ENCODE measurements at regions not wholly inside any gene's neighbourhood (a gene's known extent, or its start where the extent isn't known, plus 50 kb on each side); places are given as distances from the start of the nearest gene placed in this dataset.

- no TSS peak for BruUV-seq (replicated peaks)
- no peaks in the 10 kb centered on the region for H3K27me3 ChIP-seq (ENCODE audit: control insufficient read depth, insufficient read depth, low read length)
- H2AK5ac ChIP-seq (ENCODE audit: low read depth, low read length) = no peak overlapping the region
- no peak overlapping the region for H3K4me3 ChIP-seq (ENCODE audit: insufficient read depth, low read depth, low read length)
- intact Hi-C loops (cut with micrococcal nuclease) = no loop called here
- no peak overlapping the region for H3K27ac ChIP-seq (ENCODE audit: insufficient read depth, low read length)
- H3K9ac ChIP-seq (ENCODE audit: low read depth, low read length) = no peak overlapping the region
- H4K5ac ChIP-seq (ENCODE audit: low read depth, low read length) = no peak overlapping the region
- H2BK20ac ChIP-seq (ENCODE audit: low read depth, low read length) = no peak overlapping the region
- ATAC-seq (ENCODE audit: low read depth) = no peak
- no peak overlapping the region for H3K18ac ChIP-seq (ENCODE audit: low read depth, low read length)
- H3K9me3 ChIP-seq (ENCODE audit: control insufficient read depth, insufficient read depth, low read length) = no peaks in the 10 kb centered on the region
- no peak overlapping the region for H3K4me2 ChIP-seq (ENCODE audit: low read depth, low read length)
- no peak overlapping the region for H3K4ac ChIP-seq (ENCODE audit: low read depth, low read length)
- dilution Hi-C loops (cut with HindIII; ENCODE audit: low sequenced_read_pairs, unreplicated experiment) = no loop called here
- WGBS, 2 experiments (ENCODE audit: extremely low coverage in 2 of 2, insufficient read length in 1 of 2) = no CpG with 5 or more reads among the region's 2 CpGs
- CTCF ChIA-PET = no interaction called here
- POLR2A ChIA-PET (ENCODE audit: unreplicated experiment) = no interaction called here
- H3K4me1 ChIP-seq (ENCODE audit: control insufficient read depth, insufficient read depth, low read length) = no peaks in the 10 kb centered on the region
- in situ Hi-C loops (cut with MboI; ENCODE audit: low sequenced_read_pairs) = no loop called here
- H3K9me1 ChIP-seq (ENCODE audit: insufficient read depth, low read length) = no peaks in the 10 kb centered on the region
- no peak overlapping the region for H3K14ac ChIP-seq (replicated peaks; ENCODE audit: low read depth, low read length)
- no peak overlapping the region for H2BK5ac ChIP-seq (ENCODE audit: low read depth, low read length, poor library complexity, severe bottlenecking)
- no peak overlapping the region for H4K91ac ChIP-seq (ENCODE audit: insufficient read depth, low read depth, low read length)
- DNase-seq = no peak
- TF ChIP-seq CTCF (conservative IDR thresholded peaks at IDR 0.05; ENCODE audit: low read depth, low read length) = no peak
- TF ChIP-seq CEBPB (IDR thresholded peaks at IDR 0.05; ENCODE audit: low read depth, low read length) = no peak
- no peak for TF ChIP-seq MXI1 (IDR thresholded peaks at IDR 0.05; ENCODE audit: borderline replicate concordance, low read depth, low read length)
- TF ChIP-seq POLR2A (IDR thresholded peaks at IDR 0.05; ENCODE audit: low read depth, low read length) = no peak
- TF ChIP-seq FOS (IDR thresholded peaks at IDR 0.05; ENCODE audit: low read depth, low read length) = no peak
- no peak for TF ChIP-seq RCOR1 (IDR thresholded peaks at IDR 0.05; ENCODE audit: insufficient replicate concordance, low read length)
- TF ChIP-seq USF2 (IDR thresholded peaks at IDR 0.05; ENCODE audit: low read depth, low read length) = no peak
- no peak for TF ChIP-seq RFX5 (IDR thresholded peaks at IDR 0.05; ENCODE audit: low read depth, low read length)
- TF ChIP-seq NFE2L2 (IDR thresholded peaks at IDR 0.05; ENCODE audit: low read depth, low read length) = no peak
- TF ChIP-seq ELK1 (IDR thresholded peaks at IDR 0.05; ENCODE audit: borderline replicate concordance, low read depth, low read length) = no peak
- no peak for TF ChIP-seq MAFK (IDR thresholded peaks at IDR 0.05; ENCODE audit: low read depth, low read length)
- TF ChIP-seq RAD21 (IDR thresholded peaks at IDR 0.05; ENCODE audit: low read length) = no peak
- no peak for TF ChIP-seq CHD1 (IDR thresholded peaks at IDR 0.05; ENCODE audit: low read depth, low read length)
- no peak for TF ChIP-seq BHLHE40 (IDR thresholded peaks at IDR 0.05; ENCODE audit: low read depth, low read length)
- H2AFZ ChIP-seq (replicated peaks; ENCODE audit: low read length, poor library complexity) = no peak overlapping the region
- H3K36me3 ChIP-seq (ENCODE audit: control insufficient read depth, insufficient read depth, low read length) = no peaks in the 10 kb centered on the region
- H3K79me1 ChIP-seq (ENCODE audit: low read depth in 1 of 2, low read length in 2 of 2) = no peaks in the 10 kb centered on the region
- no peaks in the 10 kb centered on the region for H4K20me1 ChIP-seq (ENCODE audit: insufficient read depth, low read length)
- H2BK15ac ChIP-seq (ENCODE audit: low read depth, low read length) = no peak overlapping the region
- H2AK9ac ChIP-seq (replicated peaks; ENCODE audit: low read depth, low read length, poor library complexity) = no peak overlapping the region
- H2BK120ac ChIP-seq (ENCODE audit: low read depth, low read length) = no peak overlapping the region
- no peak overlapping the region for H3K23ac ChIP-seq (ENCODE audit: low read depth, low read length)
- H4K8ac ChIP-seq (ENCODE audit: low read depth in 2 of 2, low read length in 2 of 2) = no peak overlapping the region
- no peak overlapping the region for H3K56ac ChIP-seq (ENCODE audit: extremely low read depth, insufficient read depth, low read length)
Measured at GRCh38 chr2:222040333-222040732, 258.5 kb downstream of the PAX3 start.
